GM13976 (cell line): ENCODE measurements at regions not wholly inside any gene's neighbourhood (a gene's known extent, or its start where the extent isn't known, plus 50 kb on each side); places are given as distances from the start of the nearest gene placed in this dataset.

ENCODE experiments used
- DNase-seq: peaks from one replicate; pipeline ENCODE4 v3.0.0; 2012; ENCODE audit warnings: low spot score
- CTCF ChIP-seq: IDR thresholded peaks from 2 replicates; pipeline ENCODE4 v1.5.1; 2012; ENCODE audit warnings: borderline replicate concordance, mild to moderate bottlenecking; ENCODE audit not compliant: insufficient read depth; ENCODE audit errors: extremely low read depth, missing control alignments, control extremely low read depth
- in situ Hi-C: fragments of 300-500 bp; cut with MboI; formaldehyde crosslinking; loops from one replicate; pipeline ENCODE4 v1.12.0; 2022; ENCODE audit warnings: low sequenced_read_pairs, mixed read lengths, inconsistent platforms; ENCODE audit not compliant: unreplicated experiment

- TF ChIP-seq CTCF = no peak
- in situ Hi-C loops = no loop called here
- DNase-seq = no peak
These were observed 649.6 kb downstream of the TNS3 start for GRCh38 chr7:46932306-46932675.

- DNase-seq = no peak
- TF ChIP-seq CTCF = no peak
- in situ Hi-C loops = no loop called here
These were observed 651.5 kb downstream of the TNS3 start for GRCh38 chr7:46930366-46930765.

GRCh38 chr7:46929359-46929758, 652.6 kb downstream of the TNS3 start:
- in situ Hi-C loops = no loop called here
- no peak for DNase-seq

GRCh38 chr7:46928719-46929118, 653.2 kb downstream of the TNS3 start:
- no peak for TF ChIP-seq CTCF
- in situ Hi-C loops = no loop called here
- no peak for DNase-seq

More at GRCh38 chr7:46929359-46929758, 652.6 kb downstream of the TNS3 start:
- no peak for TF ChIP-seq CTCF

GRCh38 chr7:46927131-46927810, 654.6 kb downstream of the TNS3 start:
- no peak for DNase-seq
- no peak for TF ChIP-seq CTCF
- in situ Hi-C loops = no loop called here

- TF ChIP-seq CTCF = no peak
- no peak for DNase-seq
- in situ Hi-C loops = no loop called here
These were observed 665.3 kb downstream of the TNS3 start for GRCh38 chr7:46916581-46916980.
